Right hindlimb (tissue), 1 donor: ENCODE measurements at regions not wholly inside any gene's neighbourhood (a gene's known extent, or its start where the extent isn't known, plus 50 kb on each side); places are given as distances from the start of the nearest gene placed in this dataset.

Source experiments
- DNase-seq: peaks from one replicate; pipeline ENCODE4 v3.0.0-alpha.2; 2018

GRCh38 chr9:134214386-134214765 is 50.0 kb upstream of the RNU6ATAC start:
- DNase-seq = no peak

- peak; percentile 30 for DNase-seq
These were observed 50.5 kb upstream of the RNU6ATAC start for GRCh38 chr9:134214766-134215419.

GRCh38 chr9:134215420-134215698 is 51.0 kb upstream of the RNU6ATAC start:
- DNase-seq = no peak

GRCh38 chr9:134215699-134216448 is 51.5 kb upstream of the RNU6ATAC start:
- DNase-seq = peak; percentile 67

GRCh38 chr9:134216449-134216951 is 52.1 kb upstream of the RNU6ATAC start:
- no peak for DNase-seq

GRCh38 chr9:134216961-134217360 is 52.6 kb upstream of the RNU6ATAC start:
- peak; percentile 3 for DNase-seq

- peak; percentile 18 for DNase-seq
These were observed 53.3 kb upstream of the RNU6ATAC start for GRCh38 chr9:134217431-134218210.

- DNase-seq = peak; percentile 9
These were observed 53.9 kb upstream of the RNU6ATAC start for GRCh38 chr9:134218230-134218629.

GRCh38 chr9:134219646-134220060 is 55.3 kb upstream of the RNU6ATAC start:
- DNase-seq = peak; percentile 12

- DNase-seq = peak; percentile 11
These were observed 55.9 kb upstream of the RNU6ATAC start for GRCh38 chr9:134220311-134220710.

GRCh38 chr9:134221273-134222017 is 57.1 kb upstream of the RNU6ATAC start:
- DNase-seq = peak; percentile 20

GRCh38 chr9:134222018-134222573 is 57.7 kb upstream of the RNU6ATAC start:
- DNase-seq = no peak

- peak; percentile 15 for DNase-seq
These were observed 58.7 kb upstream of the RNU6ATAC start for GRCh38 chr9:134223091-134223490.

GRCh38 chr9:134223591-134224122 is 59.3 kb upstream of the RNU6ATAC start:
- peak; percentile 18 for DNase-seq

- DNase-seq = no peak
These were observed 59.8 kb upstream of the RNU6ATAC start for GRCh38 chr9:134224127-134224526.

- DNase-seq = peak; percentile 15
These were observed 60.3 kb upstream of the RNU6ATAC start for GRCh38 chr9:134224567-134225093.

GRCh38 chr9:134225186-134225585 is 60.8 kb upstream of the RNU6ATAC start:
- peak; percentile 6 for DNase-seq

GRCh38 chr9:134225816-134226215 is 61.5 kb upstream of the RNU6ATAC start:
- DNase-seq = peak; percentile 1

- DNase-seq = peak; percentile 26
These were observed 62.0 kb upstream of the RNU6ATAC start for GRCh38 chr9:134226221-134226930.

- DNase-seq = peak; percentile 33
These were observed 63.4 kb upstream of the RNU6ATAC start for GRCh38 chr9:134227451-134228411.
